GM20000 (cell line): ENCODE measurements at regions not wholly inside any gene's neighbourhood (a gene's known extent, or its start where the extent isn't known, plus 50 kb on each side); places are given as distances from the start of the nearest gene placed in this dataset.

Source experiments
- DNase-seq: peaks from one replicate; pipeline ENCODE4 v3.0.0; 2012; ENCODE audit warnings: low spot score
- TF ChIP-seq, protein P1 (sequence below): IDR thresholded peaks from 2 replicates; pipeline ENCODE4 v1.5.1; 2012; ENCODE audit warnings: mild to moderate bottlenecking, control low read depth; ENCODE audit errors: extremely low read depth, missing control alignments

GRCh38 chr3:182544542-182544941 is 248.8 kb upstream of the ATP11B start:
- DNase-seq = no peak
- TF ChIP-seq, protein P1, sequence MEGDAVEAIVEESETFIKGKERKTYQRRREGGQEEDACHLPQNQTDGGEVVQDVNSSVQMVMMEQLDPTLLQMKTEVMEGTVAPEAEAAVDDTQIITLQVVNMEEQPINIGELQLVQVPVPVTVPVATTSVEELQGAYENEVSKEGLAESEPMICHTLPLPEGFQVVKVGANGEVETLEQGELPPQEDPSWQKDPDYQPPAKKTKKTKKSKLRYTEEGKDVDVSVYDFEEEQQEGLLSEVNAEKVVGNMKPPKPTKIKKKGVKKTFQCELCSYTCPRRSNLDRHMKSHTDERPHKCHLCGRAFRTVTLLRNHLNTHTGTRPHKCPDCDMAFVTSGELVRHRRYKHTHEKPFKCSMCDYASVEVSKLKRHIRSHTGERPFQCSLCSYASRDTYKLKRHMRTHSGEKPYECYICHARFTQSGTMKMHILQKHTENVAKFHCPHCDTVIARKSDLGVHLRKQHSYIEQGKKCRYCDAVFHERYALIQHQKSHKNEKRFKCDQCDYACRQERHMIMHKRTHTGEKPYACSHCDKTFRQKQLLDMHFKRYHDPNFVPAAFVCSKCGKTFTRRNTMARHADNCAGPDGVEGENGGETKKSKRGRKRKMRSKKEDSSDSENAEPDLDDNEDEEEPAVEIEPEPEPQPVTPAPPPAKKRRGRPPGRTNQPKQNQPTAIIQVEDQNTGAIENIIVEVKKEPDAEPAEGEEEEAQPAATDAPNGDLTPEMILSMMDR = no peak

- TF ChIP-seq, protein P1 = no peak
- no peak for DNase-seq
Measured at GRCh38 chr3:182562274-182562673, 231.0 kb upstream of the ATP11B start.

DNA sequence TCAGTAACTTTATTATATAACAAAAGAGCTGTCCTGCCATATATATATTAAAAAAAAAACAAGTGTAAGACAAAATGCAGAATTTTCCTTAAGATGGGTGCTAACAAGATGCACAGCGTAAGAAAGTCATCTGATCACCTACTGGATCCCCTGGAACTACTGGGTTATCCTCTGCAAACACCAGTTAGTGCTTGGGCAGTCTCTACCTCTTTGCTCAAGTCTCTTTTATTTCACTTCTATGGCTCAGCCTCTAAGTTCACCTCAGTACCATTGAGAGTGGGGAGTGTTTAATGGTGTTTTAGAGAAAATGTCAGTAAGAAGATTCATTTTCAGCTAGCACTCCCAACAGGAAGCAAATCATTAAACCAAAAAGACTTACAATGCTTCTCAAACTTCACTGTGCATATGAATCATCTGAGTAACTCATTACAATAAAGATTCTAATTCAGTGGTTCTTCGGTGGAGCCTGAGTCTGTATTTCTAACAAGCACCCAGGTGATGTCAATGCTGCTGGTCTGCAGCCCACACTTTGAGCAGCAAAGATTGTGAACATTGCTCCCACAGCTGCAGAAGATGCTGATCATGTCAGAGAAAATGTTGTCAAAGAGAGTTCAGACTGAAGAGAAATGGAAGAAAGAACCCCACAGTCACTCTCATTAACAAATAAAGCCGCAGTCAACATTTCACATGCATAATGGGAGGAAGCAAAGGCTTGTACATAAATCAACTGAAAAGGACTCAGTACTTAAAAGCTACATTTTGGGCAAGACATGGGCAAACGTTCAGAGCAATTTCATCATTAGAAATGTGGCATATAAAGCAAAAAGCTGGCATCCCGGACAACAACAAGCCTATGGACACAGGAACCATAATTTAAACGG is 227.1 kb upstream of the ATP11B start:
- no peak for DNase-seq
- TF ChIP-seq, protein P1 = no peak

DNA sequence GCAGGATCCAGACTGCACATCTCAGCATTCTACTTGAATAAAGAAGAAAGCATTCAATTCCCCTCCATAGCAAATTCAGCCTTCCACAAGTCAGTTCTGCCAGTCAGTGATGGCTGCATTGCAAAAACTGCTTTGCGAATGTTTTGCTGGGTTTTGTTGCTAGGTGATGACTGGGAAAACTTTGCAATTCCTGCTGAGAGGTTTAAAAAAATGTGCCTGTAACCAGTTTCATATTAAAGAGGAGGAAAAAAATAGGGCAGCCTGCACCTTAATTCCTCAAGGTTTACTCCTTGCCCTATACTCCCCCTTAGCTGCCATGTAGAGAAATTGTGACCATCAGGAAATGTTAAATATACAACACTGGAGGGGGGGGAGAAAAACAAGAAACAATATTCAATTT is 225.6 kb upstream of the ATP11B start:
- DNase-seq = no peak
- TF ChIP-seq, protein P1 = no peak

GRCh38 chr3:182568261-182568660 is 225.0 kb upstream of the ATP11B start:
- DNase-seq = no peak
- TF ChIP-seq, protein P1 = no peak

GRCh38 chr3:182568876-182569275 is 224.4 kb upstream of the ATP11B start:
- TF ChIP-seq, protein P1 = no peak
- DNase-seq = no peak

DNA sequence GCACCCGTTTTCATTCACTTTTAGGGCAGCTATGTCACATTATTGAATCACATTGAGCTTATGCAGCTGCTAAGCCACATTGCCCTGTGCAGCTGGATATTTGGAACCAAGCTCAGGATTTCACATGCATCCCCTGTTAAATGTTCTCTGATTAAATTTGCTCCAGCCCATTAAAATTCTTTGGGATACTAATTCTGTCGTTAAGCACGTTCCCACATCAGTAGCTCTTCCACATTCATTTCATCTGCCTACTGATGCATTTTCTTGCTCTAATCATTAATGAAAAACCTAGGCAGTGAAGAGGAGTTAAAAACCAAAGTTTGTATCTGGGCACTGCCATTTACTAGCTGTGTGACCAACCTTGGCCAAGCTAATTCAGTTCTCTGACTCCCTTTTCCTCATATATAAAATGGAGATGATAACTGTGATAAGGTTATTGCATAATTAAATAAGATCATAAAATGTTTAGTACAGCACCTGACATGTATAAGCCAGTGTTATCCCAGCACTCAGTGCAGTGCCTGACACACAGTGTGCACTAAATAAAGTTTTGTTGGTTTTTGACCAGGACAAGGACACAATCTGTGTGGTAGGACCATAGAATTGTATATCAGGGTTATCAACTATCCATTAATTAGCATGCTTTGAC is 222.2 kb upstream of the ATP11B start:
- no peak for DNase-seq
- TF ChIP-seq, protein P1 = no peak
